ENCODE measurements at regions not wholly inside any gene's neighbourhood (a gene's known extent, or its start where the extent isn't known, plus 50 kb on each side); places are given as distances from the start of the nearest gene placed in this dataset.
"Not testable (repeated sequence)": the region's sequence is repeated elsewhere in the genome, so short reads cannot be mapped to it uniquely, and the experiment has no call there.

- H3K9me3 ChIP-seq = peaks cover 13% of the 10 kb centered on the region
- H3K36me3 Mint-ChIP-seq (ENCODE audit: insufficient read depth, unreplicated experiment); H3K27me3 Mint-ChIP-seq (ENCODE audit: insufficient read depth, unreplicated experiment); H3K36me3 ChIP-seq (ENCODE audit: control insufficient read depth, insufficient read depth, low read length); H3K9me3 Mint-ChIP-seq (ENCODE audit: unreplicated experiment); DNase-seq; BruUV-seq (replicated peaks); H3K4me1 Mint-ChIP-seq (ENCODE audit: low read depth, unreplicated experiment); H3K27me3 ChIP-seq (replicated peaks; ENCODE audit: control insufficient read depth, insufficient read depth, low read length); H3K4me3 Mint-ChIP-seq (ENCODE audit: unreplicated experiment); H3K4me1 ChIP-seq; CTCF ChIA-PET; POLR2A ChIA-PET; H3K4me3 ChIP-seq (ENCODE audit: low read depth, low read length); H3K27ac Mint-ChIP-seq (ENCODE audit: unreplicated experiment); intact Hi-C loops (cut with micrococcal nuclease; ENCODE audit: unreplicated experiment): not testable (repeated sequence)
Measured at GRCh38 chr21:10449451-10449850, 71.9 kb upstream of the TPTE start.

- H3K27me3 Mint-ChIP-seq (ENCODE audit: insufficient read depth, unreplicated experiment); H3K4me1 Mint-ChIP-seq (ENCODE audit: low read depth, unreplicated experiment); H3K36me3 ChIP-seq (ENCODE audit: control insufficient read depth, insufficient read depth, low read length); H3K36me3 Mint-ChIP-seq (ENCODE audit: insufficient read depth, unreplicated experiment); H3K27ac Mint-ChIP-seq (ENCODE audit: unreplicated experiment); H3K4me1 ChIP-seq; H3K4me3 ChIP-seq (ENCODE audit: low read depth, low read length); H3K27me3 ChIP-seq (replicated peaks; ENCODE audit: control insufficient read depth, insufficient read depth, low read length); DNase-seq; POLR2A ChIA-PET; CTCF ChIA-PET; H3K4me3 Mint-ChIP-seq (ENCODE audit: unreplicated experiment); H3K9me3 Mint-ChIP-seq (ENCODE audit: unreplicated experiment); BruUV-seq (replicated peaks); intact Hi-C loops (cut with micrococcal nuclease; ENCODE audit: unreplicated experiment): not testable (repeated sequence)
- peaks cover 13% of the 10 kb centered on the region for H3K9me3 ChIP-seq
Measured at GRCh38 chr21:10451274-10451673, 70.1 kb upstream of the TPTE start.

- H3K4me3 ChIP-seq (ENCODE audit: low read depth, low read length); H3K27me3 Mint-ChIP-seq (ENCODE audit: insufficient read depth, unreplicated experiment); POLR2A ChIA-PET; H3K4me1 Mint-ChIP-seq (ENCODE audit: low read depth, unreplicated experiment); H3K27me3 ChIP-seq (replicated peaks; ENCODE audit: control insufficient read depth, insufficient read depth, low read length); BruUV-seq (replicated peaks); H3K27ac Mint-ChIP-seq (ENCODE audit: unreplicated experiment); DNase-seq; H3K9me3 ChIP-seq; intact Hi-C loops (cut with micrococcal nuclease; ENCODE audit: unreplicated experiment); H3K36me3 ChIP-seq (ENCODE audit: control insufficient read depth, insufficient read depth, low read length); H3K4me3 Mint-ChIP-seq (ENCODE audit: unreplicated experiment); H3K9me3 Mint-ChIP-seq (ENCODE audit: unreplicated experiment); H3K4me1 ChIP-seq; CTCF ChIA-PET; H3K36me3 Mint-ChIP-seq (ENCODE audit: insufficient read depth, unreplicated experiment): not testable (repeated sequence)
Measured at GRCh38 chr21:10457765-10458164, 63.6 kb upstream of the TPTE start.

- H3K4me3 ChIP-seq (ENCODE audit: low read depth, low read length); H3K4me1 ChIP-seq; H3K36me3 Mint-ChIP-seq (ENCODE audit: insufficient read depth, unreplicated experiment); intact Hi-C loops (cut with micrococcal nuclease; ENCODE audit: unreplicated experiment); POLR2A ChIA-PET; CTCF ChIA-PET; H3K9me3 Mint-ChIP-seq (ENCODE audit: unreplicated experiment); H3K36me3 ChIP-seq (ENCODE audit: control insufficient read depth, insufficient read depth, low read length); H3K9me3 ChIP-seq; BruUV-seq (replicated peaks); H3K4me1 Mint-ChIP-seq (ENCODE audit: low read depth, unreplicated experiment); H3K27ac Mint-ChIP-seq (ENCODE audit: unreplicated experiment); H3K27me3 ChIP-seq (replicated peaks; ENCODE audit: control insufficient read depth, insufficient read depth, low read length); H3K27me3 Mint-ChIP-seq (ENCODE audit: insufficient read depth, unreplicated experiment); H3K4me3 Mint-ChIP-seq (ENCODE audit: unreplicated experiment); DNase-seq: not testable (repeated sequence)
Measured at GRCh38 chr21:10460957-10461356, 60.4 kb upstream of the TPTE start.

GRCh38 chr21:10461445-10461844 lies 59.9 kb upstream of the TPTE start:
- H3K4me3 Mint-ChIP-seq (ENCODE audit: unreplicated experiment); CTCF ChIA-PET; H3K27me3 ChIP-seq (replicated peaks; ENCODE audit: control insufficient read depth, insufficient read depth, low read length); H3K27ac Mint-ChIP-seq (ENCODE audit: unreplicated experiment); H3K36me3 Mint-ChIP-seq (ENCODE audit: insufficient read depth, unreplicated experiment); H3K9me3 Mint-ChIP-seq (ENCODE audit: unreplicated experiment); H3K9me3 ChIP-seq; H3K4me1 Mint-ChIP-seq (ENCODE audit: low read depth, unreplicated experiment); POLR2A ChIA-PET; H3K4me3 ChIP-seq (ENCODE audit: low read depth, low read length); H3K36me3 ChIP-seq (ENCODE audit: control insufficient read depth, insufficient read depth, low read length); BruUV-seq (replicated peaks); intact Hi-C loops (cut with micrococcal nuclease; ENCODE audit: unreplicated experiment); H3K4me1 ChIP-seq; DNase-seq; H3K27me3 Mint-ChIP-seq (ENCODE audit: insufficient read depth, unreplicated experiment): not testable (repeated sequence)
